Pancreas (tissue), 10 donors: ENCODE measurements at regions not wholly inside any gene's neighbourhood (a gene's known extent, or its start where the extent isn't known, plus 50 kb on each side); places are given as distances from the start of the nearest gene placed in this dataset.

Experiments
- ATAC-seq, 4 donors: fragments of 200-7000 bp; cut with Tn5 transposase; one replicate each; pipeline versions ENCODE4 v1.8.0 to v1.9.1; 2020; ENCODE audit warnings: mild to moderate bottlenecking in 4 of 4, moderate library complexity in 4 of 4
- DNase-seq, 6 donors: peaks; one replicate each; pipeline ENCODE4 v3.0.0-alpha.2; 2020
- FAIRE-seq: peaks from 2 replicates; lab custom pipeline; 2012; peaks lifted over from hg19 to GRCh38; lab: Jason Lieb, UNC
- H3K27ac ChIP-seq, 4 donors: fragments of 200-600 bp; sonication (generic); 1 replicate in 3 of 4; 2 replicates in 1 of 4; pipeline versions ENCODE4 v1.5.0 to v1.8.0; 2020
- H3K27me3 ChIP-seq, 4 donors: fragments of 200-600 bp; one replicate each; pipeline ENCODE4 v1.8.0; 2021
- H3K36me3 ChIP-seq, 3 donors: fragments of 200-600 bp; sonication (generic) in 1 of 3; one replicate each; pipeline versions ENCODE4 v1.5.0 to v1.8.0; 2020 to 2021
- H3K4me1 ChIP-seq, 3 donors: fragments of 200-600 bp; one replicate each; pipeline ENCODE4 v1.8.0; 2021
- H3K4me3 ChIP-seq, 4 donors: fragments of 200-600 bp; sonication (generic) in 2 of 4; one replicate each; pipeline versions ENCODE4 v1.5.0 to v1.8.0; 2020 to 2021
- H3K9me3 ChIP-seq, 4 donors: fragments of 200-600 bp; one replicate each; pipeline ENCODE4 v1.8.0; 2021
- CTCF ChIP-seq, 4 donors: fragments of 200-600 bp; sonication (generic) in 3 of 4; IDR thresholded peaks; one replicate each; pipeline versions ENCODE4 v1.5.0 to v1.8.0; 2021; ENCODE audit warnings: antibody characterized with exemption in 4 of 4
- WGBS, 2 donors: extraction: QIAGEN DNeasy Blood & Tissue Kit; methylation state at CpG; one replicate each; pipeline ENCODE4 v1.1.7; 2013; 5-methylcytosine and 5-hydroxymethylcytosine counted together
- intact Hi-C, 3 donors: fragments of 100-400 bp; cut with DNase I; formaldehyde crosslinking; loops; one replicate each; pipeline versions ENCODE4 v1.11.1 to v1.14.2; 2022
- donor health status: healthy with polysubstance abuse.
- donor health status: DM: no; HTN: no; CAD: no; lungs with moderate emphysema.
- donor health status: DM: no; HTN: no; CAD: no.
- donor health status: control.
- donor health status: control.
- donor health status: Bipolar disorder and iron deficiency.
- donor health status: DM: yes; HTN: yes; CAD: no.
- donor health status: DM: no; HTN: no; CAD: no.
- donor health status: DM: no; HTN: no; CAD: no.
- donor health status: DM: yes; HTN: yes; CAD: no.

- TF ChIP-seq CTCF (IDR thresholded peaks at IDR 0.05), result no peak
- H3K36me3 ChIP-seq, result no peaks in the 10 kb centered on the region
- DNase-seq (no peak), FAIRE-seq (no peak), ATAC-seq (no peak)
- no peaks in the 10 kb centered on the region for H3K9me3 ChIP-seq
- intact Hi-C loops, result no loop called here
- no peaks in the 10 kb centered on the region for H3K27me3 ChIP-seq
- H3K4me1 ChIP-seq, result peaks cover 0 to 6% (median 3%) of the 10 kb centered on the region in 3 donors
- no peak overlapping the region for H3K27ac ChIP-seq
- no peak overlapping the region for H3K4me3 ChIP-seq
Observed at GRCh38 chr6:139988685-139989084, 614.2 kb upstream of the CITED2 start.

GRCh38 chr6:139987091-139987490 lies 612.6 kb upstream of the CITED2 start:
- no peak for TF ChIP-seq CTCF (IDR thresholded peaks at IDR 0.05)
- no peaks in the 10 kb centered on the region for H3K27me3 ChIP-seq
- H3K27ac ChIP-seq, result no peak overlapping the region
- H3K9me3 ChIP-seq, result no peaks in the 10 kb centered on the region
- FAIRE-seq (no peak), DNase-seq (no peak), ATAC-seq (no peak)
- peaks cover 6 to 10% (median 7%) of the 10 kb centered on the region in 3 donors for H3K4me1 ChIP-seq
- H3K4me3 ChIP-seq, result no peak overlapping the region
- intact Hi-C loops, result no loop called here
- H3K36me3 ChIP-seq, result no peaks in the 10 kb centered on the region

- Histone ChIP-seq H3K27ac (no peak overlapping the region), H3K9me3 (no peaks in the 10 kb centered on the region), H3K4me1 (peaks cover 0 to 13% (median 4%) of the 10 kb centered on the region in 3 donors), H3K27me3 (no peaks in the 10 kb centered on the region), H3K4me3 (no peak overlapping the region), H3K36me3 (no peaks in the 10 kb centered on the region)
- ATAC-seq, result no peak
- DNase-seq, result no peak
- no peak for TF ChIP-seq CTCF (IDR thresholded peaks at IDR 0.05)
- intact Hi-C loops, result no loop called here
- FAIRE-seq, result no peak
Observed at GRCh38 chr6:139985236-139985815, 610.9 kb upstream of the CITED2 start.

GRCh38 chr6:139984317-139984716 lies 609.9 kb upstream of the CITED2 start:
- intact Hi-C loops, result no loop called here
- no peak for DNase-seq
- Histone ChIP-seq H3K4me1 (peaks cover 0 to 13% (median 4%) of the 10 kb centered on the region in 3 donors), H3K9me3 (no peaks in the 10 kb centered on the region), H3K27ac (no peak overlapping the region), H3K4me3 (no peak overlapping the region), H3K27me3 (no peaks in the 10 kb centered on the region), H3K36me3 (no peaks in the 10 kb centered on the region)
- ATAC-seq, result no peak
- WGBS, 2 donors, result 89 to 94% methylated on average over 6 of the region's 6 CpGs
- no peak for TF ChIP-seq CTCF (IDR thresholded peaks at IDR 0.05)
- FAIRE-seq, result no peak

GRCh38 chr6:139983555-139984276 lies 609.3 kb upstream of the CITED2 start:
- intact Hi-C loops, result no loop called here

More at GRCh38 chr6:139983555-139984276, 609.3 kb upstream of the CITED2 start:
- Histone ChIP-seq H3K9me3 (no peaks in the 10 kb centered on the region), H3K36me3 (no peaks in the 10 kb centered on the region), H3K4me3 (no peak overlapping the region), H3K4me1 (peaks cover 0 to 18% (median 6%) of the 10 kb centered on the region in 3 donors), H3K27me3 (no peaks in the 10 kb centered on the region), H3K27ac (no peak overlapping the region)
- WGBS, 2 donors, result 77 to 86% methylated on average over 5 of the region's 5 CpGs
- FAIRE-seq (peak; percentile 20), ATAC-seq (no peak), DNase-seq (no peak)
- TF ChIP-seq CTCF (IDR thresholded peaks at IDR 0.05), result no peak
